PC-9 (cell line): ENCODE measurements at regions not wholly inside any gene's neighbourhood (a gene's known extent, or its start where the extent isn't known, plus 50 kb on each side); places are given as distances from the start of the nearest gene placed in this dataset.

Experiments
- CTCF ChIP-seq: fragments of 200-600 bp; sonication (generic); conservative IDR thresholded peaks from 2 replicates; pipeline ENCODE4 v1.6.1; 2017; ENCODE audit warnings: mixed run types, antibody characterized with exemption, mild to moderate bottlenecking, moderate library complexity
- EZH2 ChIP-seq: fragments of 200-600 bp; sonication (generic); IDR thresholded peaks from 2 replicates; pipeline ENCODE4 v1.8.0; 2017; ENCODE audit warnings: antibody characterized with exemption, low read depth

DNA sequence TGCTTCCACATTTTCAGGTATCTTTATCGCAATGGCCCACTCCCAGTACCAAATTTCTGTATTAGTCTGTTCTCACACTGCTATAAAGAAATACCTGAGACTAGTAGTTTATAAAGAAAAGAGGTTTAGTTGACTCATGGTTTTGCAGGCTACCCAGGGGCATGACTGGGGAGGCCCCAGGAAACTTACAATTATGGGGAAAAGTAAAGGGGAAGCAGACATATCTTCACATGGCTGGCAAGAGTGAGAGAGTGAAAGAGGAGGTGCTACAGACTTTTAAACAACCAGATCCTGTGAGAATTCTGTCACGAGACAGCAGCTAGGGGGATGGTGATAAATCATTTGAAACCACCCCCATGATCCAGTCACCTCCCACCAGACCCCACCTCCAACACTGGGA lies 238.2 kb upstream of the DMAC1 start:
- TF ChIP-seq CTCF, result no peak
- TF ChIP-seq EZH2, result no peak
